Left kidney (tissue), 1 donor: ENCODE measurements at regions not wholly inside any gene's neighbourhood (a gene's known extent, or its start where the extent isn't known, plus 50 kb on each side); places are given as distances from the start of the nearest gene placed in this dataset.

Experiments
- DNase-seq: peaks from one replicate; pipeline ENCODE4 v3.0.0-alpha.2; 2013

DNA sequence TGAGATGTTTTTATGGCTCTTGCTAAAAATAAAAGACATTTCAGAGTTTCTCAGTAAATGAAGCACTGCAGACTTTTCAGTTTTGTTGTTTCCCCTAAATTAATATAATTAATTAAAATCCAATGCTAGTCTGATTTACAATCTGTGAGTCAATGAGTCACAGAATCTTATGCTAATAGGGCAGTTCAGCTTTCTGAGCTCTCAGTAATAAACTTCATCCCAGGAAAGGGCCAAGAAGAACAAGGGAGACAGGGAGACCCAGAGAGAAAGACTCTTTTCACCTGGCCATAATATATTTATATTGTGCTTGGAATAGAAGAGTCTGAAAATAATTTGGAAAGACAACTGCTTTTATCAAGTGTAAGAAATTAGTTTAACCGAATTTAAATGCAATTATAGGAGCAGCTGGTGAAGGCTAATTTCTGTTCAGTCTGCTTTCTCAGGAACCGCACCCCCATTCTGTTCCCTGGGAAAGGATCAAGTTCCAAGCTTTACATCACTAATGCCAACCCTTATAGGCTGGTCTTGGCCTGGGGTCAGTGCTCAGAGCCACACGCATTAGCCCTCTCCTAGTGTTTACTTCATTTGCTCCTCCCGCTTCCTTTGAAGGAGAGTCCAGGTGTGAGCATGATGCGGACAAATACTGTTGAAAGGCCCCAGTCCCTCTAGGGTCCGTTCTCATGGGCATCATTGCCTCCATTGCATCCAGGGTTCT is 145.6 kb downstream of the ZBTB18 start:
- DNase-seq = no peak

DNA sequence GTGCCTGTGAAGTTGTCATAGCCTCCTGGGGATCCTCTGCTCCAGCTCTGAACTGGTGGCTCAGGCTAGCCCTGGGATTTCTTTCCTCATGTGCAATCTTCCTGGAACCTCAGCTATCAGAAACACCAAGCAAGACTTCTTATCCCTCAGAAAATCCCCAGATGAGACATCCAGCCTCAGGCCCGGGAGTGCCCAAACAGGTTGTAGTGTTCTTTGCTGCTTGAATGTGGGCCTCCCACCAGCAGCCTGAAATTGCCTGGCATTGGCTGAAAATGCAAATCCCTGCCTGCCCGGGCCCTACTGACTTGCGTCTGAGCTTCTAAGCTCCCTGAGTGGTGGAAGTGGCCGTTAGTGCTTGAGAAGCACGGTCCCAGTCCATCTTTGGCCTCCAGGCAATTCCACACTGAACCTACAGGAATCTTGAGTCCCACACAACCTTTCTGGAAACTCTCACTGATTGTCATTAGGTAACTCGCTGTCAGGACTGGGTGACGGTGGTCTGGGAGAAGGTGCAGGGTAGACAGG is 146.8 kb downstream of the ZBTB18 start:
- DNase-seq = no peak

DNA sequence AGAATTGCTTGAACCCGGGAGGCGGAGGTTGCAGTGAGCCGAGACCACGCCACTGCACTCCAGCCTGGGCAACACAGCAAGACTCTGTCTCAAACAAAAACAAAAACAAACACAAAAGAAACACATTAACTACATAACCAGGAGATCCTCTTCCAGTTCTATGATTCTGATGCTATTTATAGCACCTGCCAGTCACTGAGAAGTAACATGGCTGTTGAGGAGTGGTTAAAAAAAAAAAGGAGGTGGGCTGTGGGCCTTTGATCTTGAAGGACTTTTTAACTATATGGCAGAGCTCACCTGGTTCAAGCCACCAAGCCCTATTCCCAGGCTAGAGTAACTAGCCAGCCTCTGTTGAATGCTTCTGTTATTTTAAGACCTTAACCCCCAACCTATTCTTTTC is 148.8 kb downstream of the ZBTB18 start:
- DNase-seq = no peak

DNA sequence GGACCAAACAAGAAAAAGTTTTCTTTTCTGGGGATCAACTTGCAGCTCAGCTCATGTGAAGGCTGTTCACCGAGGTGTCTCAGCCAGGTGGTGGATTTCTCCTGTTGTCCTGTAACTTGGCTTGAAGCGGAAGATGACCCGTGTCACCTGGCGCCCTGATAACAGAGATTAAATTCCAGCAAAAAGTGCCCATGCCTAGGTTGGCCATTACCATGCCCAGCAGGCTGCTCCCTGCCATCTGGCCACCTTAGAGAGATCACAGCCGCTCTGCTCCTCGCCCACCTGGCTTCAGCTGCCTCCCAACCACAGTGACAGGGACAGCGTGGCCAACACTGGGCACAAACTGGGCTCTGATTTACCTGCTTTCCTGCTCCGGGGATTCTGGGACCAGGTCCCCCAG is 149.5 kb downstream of the ZBTB18 start:
- no peak for DNase-seq

DNA sequence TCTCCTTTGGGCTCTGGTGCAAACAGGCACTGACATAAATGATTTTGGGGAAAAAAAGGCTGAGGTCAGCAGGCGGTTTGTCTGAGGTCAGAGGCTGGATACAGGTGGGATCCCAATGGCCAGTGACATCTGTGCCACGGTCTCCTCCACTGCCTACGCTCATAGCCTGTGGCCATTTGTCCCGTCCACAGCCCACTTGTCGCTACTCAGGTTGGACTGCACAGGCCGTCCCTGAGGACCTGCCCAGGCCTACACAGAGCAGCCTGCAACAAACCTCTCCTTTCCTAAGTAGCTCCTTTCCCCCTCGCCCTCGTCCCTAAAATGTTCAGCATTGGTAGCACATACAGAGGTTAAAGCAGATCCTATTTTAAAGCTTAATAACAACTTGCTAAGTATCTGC is 150.7 kb downstream of the ZBTB18 start:
- no peak for DNase-seq

DNA sequence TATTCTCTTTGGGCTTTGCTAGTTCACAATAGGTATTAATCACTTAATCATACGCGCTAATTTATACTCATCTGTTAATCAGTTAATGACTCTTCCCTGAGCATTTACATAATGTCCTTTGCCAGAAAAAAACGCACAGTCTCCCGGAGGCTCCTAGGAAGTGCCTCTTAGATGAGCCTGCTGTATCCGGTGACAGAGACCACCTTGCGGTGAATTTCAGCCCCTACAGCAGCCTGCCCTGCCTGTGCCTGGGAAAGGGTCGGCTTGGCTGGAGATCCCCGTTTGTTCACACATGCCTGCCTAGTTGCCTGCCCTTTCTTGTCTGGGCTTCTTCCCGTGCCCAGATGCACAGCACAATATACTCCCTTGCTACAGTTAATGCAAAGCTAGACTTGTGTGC is 152.9 kb downstream of the ZBTB18 start:
- no peak for DNase-seq

DNA sequence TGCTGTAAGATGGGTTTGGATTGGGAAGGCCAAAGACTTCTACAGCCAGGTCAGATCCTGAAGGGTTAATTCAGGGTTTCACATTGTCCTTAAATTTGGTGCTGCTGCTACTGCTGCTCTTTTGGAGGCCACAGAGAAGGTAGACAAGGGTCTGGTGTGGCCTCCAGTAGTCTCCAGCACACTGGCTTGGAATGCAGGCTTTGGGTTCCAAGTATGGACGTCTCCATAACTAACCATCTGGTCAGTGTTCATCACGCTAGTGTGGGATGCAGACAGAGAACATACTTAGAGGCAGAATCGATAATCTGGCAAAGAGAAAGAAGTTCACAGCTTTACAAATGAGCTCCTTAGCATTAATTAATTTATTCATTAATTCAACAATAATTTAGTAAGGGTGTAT is 154.1 kb downstream of the ZBTB18 start:
- no peak for DNase-seq

DNA sequence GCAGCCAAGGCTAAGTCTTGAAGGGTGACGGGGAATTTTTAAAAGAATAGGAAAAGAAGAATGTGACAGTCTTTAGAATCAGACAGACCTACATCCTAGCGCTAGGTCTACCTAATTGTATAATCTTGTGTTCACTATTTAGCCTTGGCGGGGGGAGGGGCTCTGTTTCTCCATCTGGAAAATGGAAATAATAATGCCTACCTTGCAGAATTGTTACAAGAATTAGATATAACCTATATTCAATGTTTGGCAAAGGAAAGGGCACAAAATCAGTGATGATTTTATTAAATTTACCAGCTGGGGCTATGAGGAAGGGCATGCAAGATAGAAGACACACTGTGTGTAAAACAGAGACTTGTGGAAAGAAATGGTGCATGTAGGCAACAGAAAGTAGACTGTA is 154.8 kb downstream of the ZBTB18 start:
- no peak for DNase-seq

DNA sequence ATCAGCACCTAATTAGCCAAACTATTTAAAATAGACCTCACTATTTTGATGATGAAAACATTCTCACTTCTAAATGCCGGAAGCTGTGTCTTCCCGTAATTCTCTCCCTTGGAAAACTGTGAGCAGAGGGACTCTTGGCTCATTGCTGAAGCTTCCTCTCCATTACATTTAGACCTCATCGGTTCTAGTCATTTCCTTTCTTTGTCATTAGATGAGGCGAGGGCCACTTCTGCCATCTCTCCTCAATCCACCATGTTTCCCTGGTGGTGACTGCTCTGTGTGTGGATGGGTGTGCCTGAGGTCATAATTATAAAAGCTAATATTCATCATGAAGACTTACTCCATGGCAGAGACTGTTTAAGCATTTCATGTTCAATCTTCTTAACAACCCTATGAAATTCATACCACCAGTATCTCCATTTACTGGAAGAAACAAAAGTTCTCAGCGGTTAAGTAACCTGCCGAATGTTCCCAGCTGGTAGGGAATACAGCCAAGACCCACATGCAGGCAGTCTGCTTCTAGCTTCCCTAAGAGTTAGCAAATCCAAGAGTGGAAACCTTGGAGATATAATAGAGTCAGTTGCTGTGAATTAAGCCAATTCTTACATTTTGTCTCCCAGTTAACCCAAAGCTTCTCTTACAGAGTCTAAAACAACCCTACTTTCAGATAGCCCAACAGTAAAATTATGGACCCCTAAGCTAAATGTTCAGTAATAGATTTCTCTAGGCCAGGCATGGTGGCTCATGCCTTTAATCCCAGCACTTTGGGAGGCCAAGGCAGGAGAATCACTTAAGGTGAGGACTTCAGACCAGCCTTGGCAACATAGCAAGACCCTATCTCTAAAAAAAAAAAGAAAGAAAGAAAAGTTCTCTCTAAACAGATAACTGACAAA is 156.2 kb downstream of the ZBTB18 start:
- no peak for DNase-seq

DNA sequence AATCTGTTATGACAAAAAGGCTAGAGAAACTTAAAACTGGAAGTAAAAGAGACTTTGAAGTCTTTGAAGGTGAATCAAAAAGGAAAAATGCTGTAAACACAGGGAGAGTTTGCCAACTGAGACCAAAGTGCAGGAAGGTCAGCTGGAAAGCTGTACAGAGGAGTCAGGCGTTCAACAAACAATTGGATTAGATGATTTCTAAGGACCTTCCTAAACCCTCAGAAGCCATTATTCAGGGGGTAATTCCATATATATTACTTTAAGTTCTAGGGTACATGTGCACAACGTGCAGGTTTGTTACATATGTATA is 156.8 kb downstream of the ZBTB18 start:
- DNase-seq = no peak

DNA sequence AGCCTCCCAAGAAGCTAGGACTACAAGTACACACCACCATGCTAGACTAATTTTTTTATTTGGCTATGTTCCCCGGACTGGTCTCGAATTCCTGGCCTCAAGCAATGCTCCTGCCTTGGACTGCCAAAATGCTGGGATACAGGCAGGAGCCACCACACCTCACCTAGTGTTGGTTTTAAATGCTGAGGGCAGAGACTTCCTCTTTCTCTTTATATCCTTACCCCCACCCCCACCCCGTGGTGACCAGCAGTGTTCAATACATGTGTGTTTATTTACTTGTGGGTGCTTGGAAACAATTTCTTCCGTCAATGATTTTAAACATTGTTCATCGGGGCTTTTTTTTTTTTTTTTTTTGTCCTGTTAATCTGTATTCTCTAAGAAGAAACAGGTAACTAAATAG is 158.9 kb downstream of the ZBTB18 start:
- DNase-seq = no peak

DNA sequence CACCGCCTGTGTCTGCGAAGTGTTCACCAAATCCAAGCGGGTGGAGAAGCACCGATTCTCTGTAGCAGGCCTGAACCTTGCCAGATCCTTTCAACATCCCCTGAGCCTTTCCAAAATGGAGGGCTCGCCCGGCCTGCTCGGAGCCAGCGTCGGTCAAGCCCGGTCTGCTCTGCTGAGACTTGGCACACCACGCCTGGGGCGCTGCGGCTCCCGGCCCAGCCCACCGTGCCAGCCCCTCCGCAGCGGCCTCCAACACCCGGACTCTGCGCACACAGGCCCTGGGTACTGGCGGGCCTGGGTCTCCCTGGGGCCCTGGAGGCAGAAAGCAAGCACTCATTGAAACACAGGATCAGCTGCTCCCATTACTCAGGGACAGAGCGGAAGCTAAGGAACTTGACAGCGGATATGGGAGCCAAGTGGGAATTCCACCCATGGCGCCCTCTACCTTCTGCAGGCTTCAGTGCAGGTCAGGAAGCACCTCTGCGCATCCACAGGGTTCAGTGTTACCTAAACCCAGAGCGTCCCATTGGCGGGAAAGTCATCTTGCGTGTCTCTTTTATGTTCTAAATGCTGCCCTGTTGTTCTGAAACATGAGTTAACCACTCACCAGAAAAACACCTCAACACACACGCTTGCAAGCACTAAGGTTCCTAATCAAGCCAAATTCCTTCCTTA is 159.9 kb downstream of the ZBTB18 start:
- no peak for DNase-seq

DNA sequence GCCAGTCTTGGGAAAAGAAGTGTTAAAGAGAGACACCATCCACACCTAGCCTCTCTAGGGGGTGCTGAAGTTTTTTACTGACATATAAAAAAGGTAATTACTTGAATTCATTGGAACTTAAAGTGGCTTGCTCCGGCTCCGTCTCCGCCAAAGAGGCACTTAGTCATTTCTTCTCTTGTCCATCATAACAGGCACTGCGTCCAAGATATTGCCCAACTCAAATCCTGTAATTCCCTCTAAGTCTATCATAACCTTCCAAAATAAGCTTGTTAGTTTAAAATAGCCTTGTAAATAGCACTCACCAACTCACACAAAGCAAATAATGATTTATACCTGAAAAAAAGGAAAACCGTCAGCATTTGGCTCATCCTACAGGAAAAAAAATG is 160.5 kb downstream of the ZBTB18 start:
- DNase-seq = no peak

DNA sequence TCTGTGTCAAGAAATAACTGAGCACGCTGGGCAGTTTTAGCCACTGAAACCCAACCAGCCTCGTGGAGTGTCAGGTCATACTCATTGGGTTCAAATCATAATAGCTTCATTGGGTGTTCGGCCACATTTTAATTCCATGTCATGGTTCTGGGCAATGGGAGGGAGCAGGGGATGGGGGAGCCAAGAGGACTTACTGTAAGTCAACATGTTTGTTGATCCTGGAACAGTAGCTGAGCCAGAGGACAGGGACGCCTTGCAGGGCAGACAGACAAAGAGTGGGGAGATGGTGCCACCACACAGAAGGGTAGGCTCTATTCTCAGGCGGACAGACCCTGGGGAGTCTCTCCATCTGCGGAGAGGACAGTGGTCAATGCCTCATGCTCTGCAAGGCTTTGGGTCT is 161.1 kb downstream of the ZBTB18 start:
- no peak for DNase-seq

DNA sequence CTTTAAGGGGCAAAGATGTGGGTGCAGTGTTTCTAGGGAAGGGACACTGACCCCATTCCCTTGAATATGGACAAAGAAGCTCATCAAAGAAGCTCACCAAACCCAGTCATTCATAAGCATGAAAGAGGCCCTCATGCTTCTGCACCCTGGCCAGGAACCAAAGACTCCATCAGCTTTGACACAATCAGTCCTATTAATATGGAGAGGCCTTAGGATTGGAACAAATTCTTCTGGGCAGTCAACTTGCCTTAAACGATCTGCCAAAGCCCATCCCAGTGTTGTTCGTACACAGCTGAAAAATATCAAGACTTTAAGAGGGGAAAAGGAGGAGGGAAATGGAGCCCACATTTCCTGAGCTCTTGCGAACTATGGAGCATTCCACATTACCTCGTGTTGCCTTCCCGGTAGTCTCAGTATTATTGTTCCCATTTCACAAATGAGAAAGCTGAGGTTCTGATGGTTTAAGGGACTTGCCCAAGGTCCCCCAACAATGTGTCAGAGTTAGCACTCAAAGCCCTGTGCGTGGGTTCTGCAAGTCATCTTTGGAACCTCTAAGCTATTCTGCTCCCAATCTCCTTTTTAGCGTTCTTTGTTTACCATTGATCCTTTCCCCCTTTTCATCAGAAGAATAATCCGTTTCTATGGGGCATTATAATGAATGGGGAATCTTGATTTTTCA is 161.9 kb downstream of the ZBTB18 start:
- DNase-seq = no peak

DNA sequence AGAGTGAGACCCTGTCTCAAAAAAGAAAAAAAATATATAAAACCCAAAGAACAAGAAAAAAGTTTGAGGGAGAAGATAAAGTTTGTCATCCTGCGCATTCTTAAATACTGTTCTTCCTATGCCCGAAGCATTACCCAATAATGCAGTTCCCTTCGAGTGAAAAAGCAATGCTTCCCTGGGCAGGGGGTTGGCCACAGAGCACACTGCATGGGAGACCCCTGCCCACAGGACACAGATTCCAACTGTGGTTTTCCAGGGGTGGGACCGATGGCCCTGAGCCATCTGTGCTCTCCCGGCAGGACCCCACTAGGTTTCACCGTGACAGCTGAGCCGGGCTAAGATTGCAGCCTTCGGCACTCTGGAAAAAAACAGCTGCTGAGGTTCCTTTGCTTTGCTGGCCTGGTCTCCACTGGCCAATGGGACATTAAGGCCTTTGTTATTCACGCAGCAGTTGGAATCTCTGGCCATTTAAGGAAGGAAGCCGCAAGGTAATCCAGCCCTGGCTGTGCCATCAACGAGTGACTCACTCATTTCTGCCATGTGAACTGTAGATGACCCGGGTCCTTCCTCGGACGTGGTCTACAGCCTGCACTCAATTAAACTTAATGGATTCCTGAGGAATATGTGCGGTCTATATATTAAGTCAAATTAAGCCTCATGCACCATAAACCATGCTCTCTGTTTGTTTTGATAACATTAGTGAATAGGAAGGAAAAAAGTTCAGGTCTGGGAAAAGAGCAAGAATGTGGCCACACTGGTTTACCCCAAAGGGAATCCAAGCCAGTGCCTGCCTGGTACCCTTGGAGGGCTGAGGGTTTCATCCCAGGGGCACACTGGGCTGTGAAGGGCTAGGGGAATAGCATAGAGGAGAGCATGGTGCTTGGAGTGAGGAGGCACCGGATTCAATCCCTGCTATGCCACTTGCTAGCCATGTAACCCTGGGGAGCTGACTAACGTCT is 163.2 kb downstream of the ZBTB18 start:
- DNase-seq = peak; percentile 74

DNA sequence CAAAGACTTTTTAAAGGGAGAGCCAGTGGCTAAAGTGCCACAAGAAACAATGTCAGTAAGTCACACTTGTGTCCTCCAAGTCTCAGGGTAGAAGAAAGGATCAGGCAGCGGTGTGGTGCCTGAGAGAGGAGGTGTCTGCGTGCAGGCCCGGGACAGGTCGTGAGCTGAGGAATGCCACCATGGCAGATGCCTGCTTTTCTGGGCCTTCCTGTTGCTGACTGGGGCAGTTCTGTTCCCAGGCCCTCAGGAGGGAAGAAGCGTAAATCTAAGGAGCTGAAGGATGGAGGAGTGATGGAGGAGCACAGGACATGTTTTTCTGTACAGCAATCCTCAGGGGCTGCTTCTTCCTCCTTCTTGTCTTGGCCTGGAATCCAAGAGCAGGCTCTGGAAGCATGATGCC is 165.8 kb downstream of the ZBTB18 start:
- DNase-seq = no peak

DNA sequence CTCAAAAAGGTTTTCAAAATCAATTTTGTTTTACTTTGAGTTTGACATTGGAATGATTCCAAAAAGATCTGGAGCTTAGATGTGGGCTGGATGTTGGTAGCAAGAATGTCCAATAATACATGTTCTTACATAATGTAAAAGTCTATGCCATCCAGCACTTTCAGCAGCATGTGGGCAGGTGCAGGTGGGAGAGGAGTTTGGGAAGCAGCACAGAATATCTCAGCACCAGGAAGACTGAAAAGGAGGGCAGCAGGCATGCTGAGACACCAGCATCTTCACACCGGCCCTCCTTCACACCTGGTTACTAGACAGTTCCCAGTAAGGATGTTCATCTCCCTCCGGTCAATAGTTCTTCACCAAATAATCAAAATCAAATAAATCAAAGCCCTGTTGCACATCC is 166.6 kb downstream of the ZBTB18 start:
- no peak for DNase-seq

DNA sequence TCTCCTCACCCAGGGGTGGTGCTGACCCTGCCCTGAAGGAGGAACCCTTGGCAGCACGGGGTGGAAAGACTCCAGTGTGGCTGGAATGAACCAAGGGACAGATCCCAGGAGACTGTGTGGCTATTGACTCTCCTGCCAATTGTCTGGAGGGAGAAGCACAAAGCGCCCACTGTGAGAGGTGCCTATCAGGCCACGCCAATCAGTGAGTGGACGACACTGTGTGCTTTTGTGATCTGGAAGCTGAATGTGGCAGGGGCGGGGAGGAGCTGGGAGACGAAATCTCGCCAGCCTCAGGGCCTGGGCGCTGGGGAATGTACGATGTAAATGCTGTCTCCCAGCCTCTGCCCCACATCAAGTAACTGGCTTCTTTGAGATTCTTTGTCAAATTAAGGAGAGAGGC is 167.1 kb downstream of the ZBTB18 start:
- DNase-seq = no peak

DNA sequence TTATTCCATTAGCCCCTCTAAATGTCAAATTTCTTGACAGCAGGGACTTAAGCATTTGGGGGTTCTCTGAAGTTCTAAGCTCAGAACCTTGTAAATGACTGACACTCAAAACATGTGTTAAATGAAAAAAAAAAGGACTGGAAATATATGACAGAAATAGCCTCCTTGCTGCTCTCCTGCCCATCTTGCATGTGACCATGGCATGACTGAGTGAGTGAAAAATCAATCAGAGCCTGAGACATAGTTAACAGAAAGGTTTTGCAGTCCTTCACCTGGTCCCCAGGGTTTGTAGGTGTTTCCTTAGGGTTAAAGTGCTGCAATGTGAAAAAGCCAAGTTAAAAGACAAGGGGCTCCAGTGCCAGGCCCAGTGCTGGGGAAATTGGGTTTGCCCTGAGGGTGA is 168.1 kb downstream of the ZBTB18 start:
- no peak for DNase-seq

DNA sequence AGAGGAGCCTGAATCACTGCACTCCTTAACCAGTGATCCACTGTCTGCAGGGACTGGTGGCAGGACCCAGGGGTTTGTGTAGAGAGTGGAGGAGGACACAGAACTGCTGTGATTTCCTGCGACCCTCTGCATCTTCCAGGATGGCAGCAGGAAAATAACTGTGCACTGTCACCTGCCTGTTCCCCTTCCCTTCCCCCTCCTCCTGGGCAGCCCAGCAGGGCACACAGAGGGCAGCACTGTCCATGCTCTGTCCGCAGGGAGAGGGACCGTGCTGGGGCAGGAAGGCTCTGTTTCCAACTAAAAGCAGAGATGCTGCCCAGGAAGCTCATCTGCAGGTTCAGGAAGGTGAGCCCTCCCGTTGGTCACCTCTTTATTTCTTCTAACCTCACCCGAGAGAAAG is 168.7 kb downstream of the ZBTB18 start:
- no peak for DNase-seq
